ENCODE measurements at regions not wholly inside any gene's neighbourhood (a gene's known extent, or its start where the extent isn't known, plus 50 kb on each side); places are given as distances from the start of the nearest gene placed in this dataset.

GRCh38 chr12:98213556-98213955 lies 301.8 kb upstream of the TMPO start:
- no peaks in the 10 kb centered on the region for H4K20me1 ChIP-seq (ENCODE audit: low read depth, low read length)
- H3K79me2 ChIP-seq (ENCODE audit: insufficient read depth, low read length) = no peaks in the 10 kb centered on the region
- no peak for TF ChIP-seq EZH2phosphoT487 (conservative IDR thresholded peaks at IDR 0.05; ENCODE audit: low read length)
- no peak for TF ChIP-seq CTCF (IDR thresholded peaks at IDR 0.05; ENCODE audit: insufficient read depth, low read length, poor library complexity, severe bottlenecking)
- no peak overlapping the region for H3K27ac ChIP-seq (ENCODE audit: low read depth, low read length)
- no peaks in the 10 kb centered on the region for H3K9me3 ChIP-seq (ENCODE audit: insufficient read depth, low read length)
- no peaks in the 10 kb centered on the region for H3K9me2 ChIP-seq (replicated peaks; ENCODE audit: insufficient read depth, low read length)
- no peaks in the 10 kb centered on the region for H3K27me3 ChIP-seq (ENCODE audit: low read length)
- H3K36me3 ChIP-seq (ENCODE audit: low read length) = no peaks in the 10 kb centered on the region
- no peak overlapping the region for H3K4me2 ChIP-seq (ENCODE audit: low read depth, low read length, poor library complexity, severe bottlenecking)
- H3F3A ChIP-seq (ENCODE audit: insufficient read depth) = no peaks in the 10 kb centered on the region
- no peak overlapping the region for H2AFZ ChIP-seq (ENCODE audit: low read depth, low read length, severe bottlenecking)
- H3K4me3 ChIP-seq (ENCODE audit: insufficient read depth, low read length, poor library complexity, severe bottlenecking) = no peak overlapping the region
- no peak overlapping the region for H3K9ac ChIP-seq (ENCODE audit: low read length)

GRCh38 chr12:98217257-98217656 lies 298.1 kb upstream of the TMPO start:
- Histone ChIP-seq H3K4me2 (ENCODE audit: low read depth, low read length, poor library complexity, severe bottlenecking) (no peak overlapping the region), H3K79me2 (ENCODE audit: insufficient read depth, low read length) (no peaks in the 10 kb centered on the region), H2AFZ (ENCODE audit: low read depth, low read length, severe bottlenecking) (no peak overlapping the region), H3K9ac (ENCODE audit: low read length) (no peak overlapping the region), H3K9me3 (ENCODE audit: insufficient read depth, low read length) (no peaks in the 10 kb centered on the region), H3K27ac (ENCODE audit: low read depth, low read length) (no peak overlapping the region), H3K4me3 (ENCODE audit: insufficient read depth, low read length, poor library complexity, severe bottlenecking) (no peak overlapping the region), H3K36me3 (ENCODE audit: low read length) (no peaks in the 10 kb centered on the region), H4K20me1 (ENCODE audit: low read depth, low read length) (no peaks in the 10 kb centered on the region), H3K27me3 (ENCODE audit: low read length) (no peaks in the 10 kb centered on the region), H3K9me2 (replicated peaks; ENCODE audit: insufficient read depth, low read length) (no peaks in the 10 kb centered on the region), H3F3A (ENCODE audit: insufficient read depth) (no peaks in the 10 kb centered on the region)
- TF ChIP-seq CTCF (IDR thresholded peaks at IDR 0.05; ENCODE audit: insufficient read depth, low read length, poor library complexity, severe bottlenecking) (no peak), EZH2phosphoT487 (conservative IDR thresholded peaks at IDR 0.05; ENCODE audit: low read length) (no peak)

GRCh38 chr12:98220636-98221035 lies 294.8 kb upstream of the TMPO start:
- no peak overlapping the region for H3K9ac ChIP-seq (ENCODE audit: low read length)
- H3K9me3 ChIP-seq (ENCODE audit: insufficient read depth, low read length) = no peaks in the 10 kb centered on the region
- H3K27me3 ChIP-seq (ENCODE audit: low read length) = 0 out of 2 replicates have a peak, but pooled peaks cover 4% of the 10 kb centered on the region
- no peaks in the 10 kb centered on the region for H4K20me1 ChIP-seq (ENCODE audit: low read depth, low read length)
- no peak overlapping the region for H3K27ac ChIP-seq (ENCODE audit: low read depth, low read length)
- no peaks in the 10 kb centered on the region for H3K79me2 ChIP-seq (ENCODE audit: insufficient read depth, low read length)
- no peaks in the 10 kb centered on the region for H3F3A ChIP-seq (ENCODE audit: insufficient read depth)
- H2AFZ ChIP-seq (ENCODE audit: low read depth, low read length, severe bottlenecking) = no peak overlapping the region
- H3K36me3 ChIP-seq (ENCODE audit: low read length) = no peaks in the 10 kb centered on the region
- H3K4me3 ChIP-seq (ENCODE audit: insufficient read depth, low read length, poor library complexity, severe bottlenecking) = no peak overlapping the region
- H3K4me2 ChIP-seq (ENCODE audit: low read depth, low read length, poor library complexity, severe bottlenecking) = no peak overlapping the region
- TF ChIP-seq EZH2phosphoT487 (conservative IDR thresholded peaks at IDR 0.05; ENCODE audit: low read length) = no peak
- no peak for TF ChIP-seq CTCF (IDR thresholded peaks at IDR 0.05; ENCODE audit: insufficient read depth, low read length, poor library complexity, severe bottlenecking)
- no peaks in the 10 kb centered on the region for H3K9me2 ChIP-seq (replicated peaks; ENCODE audit: insufficient read depth, low read length)
